ENCODE measurements at regions not wholly inside any gene's neighbourhood (a gene's known extent, or its start where the extent isn't known, plus 50 kb on each side); places are given as distances from the start of the nearest gene placed in this dataset.
"Not testable (repeated sequence)": the region's sequence is repeated elsewhere in the genome, so short reads cannot be mapped to it uniquely, and the experiment has no call there.

- DNase-seq (ENCODE audit: low read depth), result no peak
Observed at GRCh38 chr17:33901085-33901484, 354.0 kb upstream of the CCL2 start.

- no peak for DNase-seq (ENCODE audit: low read depth)
Observed at GRCh38 chr17:33902901-33903449, 352.1 kb upstream of the CCL2 start.

GRCh38 chr17:33904476-33904875, 350.6 kb upstream of the CCL2 start:
- DNase-seq (ENCODE audit: low read depth), result no peak

- no peak for DNase-seq (ENCODE audit: low read depth)
Observed at GRCh38 chr17:33905338-33905800, 349.7 kb upstream of the CCL2 start.

GRCh38 chr17:33908363-33909064, 346.6 kb upstream of the CCL2 start:
- no peak for DNase-seq (ENCODE audit: low read depth)

GRCh38 chr17:33910200-33910857, 344.8 kb upstream of the CCL2 start:
- no peak for DNase-seq (ENCODE audit: low read depth)

- no peak for DNase-seq (ENCODE audit: low read depth)
Observed at GRCh38 chr17:33914125-33914524, 341.0 kb upstream of the CCL2 start.

GRCh38 chr17:33922971-33923370, 332.1 kb upstream of the CCL2 start:
- no peak for DNase-seq (ENCODE audit: low read depth)

- DNase-seq (ENCODE audit: low read depth), result no peak
Observed at GRCh38 chr17:33924104-33924503, 331.0 kb upstream of the CCL2 start.

- DNase-seq (ENCODE audit: low read depth), result no peak
Observed at GRCh38 chr17:33925649-33926048, 329.4 kb upstream of the CCL2 start.

- no peak for DNase-seq (ENCODE audit: low read depth)
Observed at GRCh38 chr17:33927732-33928133, 327.4 kb upstream of the CCL2 start.

GRCh38 chr17:33929181-33929724, 325.8 kb upstream of the CCL2 start:
- DNase-seq (ENCODE audit: low read depth), result no peak

- DNase-seq (ENCODE audit: low read depth), result not testable (repeated sequence)
Observed at GRCh38 chr17:33931148-33931814, 323.8 kb upstream of the CCL2 start.

GRCh38 chr17:33932996-33933395, 322.1 kb upstream of the CCL2 start:
- DNase-seq (ENCODE audit: low read depth), result no peak

- no peak for DNase-seq (ENCODE audit: low read depth)
Observed at GRCh38 chr17:33933576-33933975, 321.5 kb upstream of the CCL2 start.

- no peak for DNase-seq (ENCODE audit: low read depth)
Observed at GRCh38 chr17:33934696-33935095, 320.4 kb upstream of the CCL2 start.

- DNase-seq (ENCODE audit: low read depth), result no peak
Observed at GRCh38 chr17:33935822-33936221, 319.3 kb upstream of the CCL2 start.

GRCh38 chr17:33936764-33937163, 318.3 kb upstream of the CCL2 start:
- DNase-seq (ENCODE audit: low read depth), result no peak

- no peak for DNase-seq (ENCODE audit: low read depth)
Observed at GRCh38 chr17:33939959-33940358, 315.1 kb upstream of the CCL2 start.

- DNase-seq (ENCODE audit: low read depth), result no peak
Observed at GRCh38 chr17:33940769-33941370, 314.2 kb upstream of the CCL2 start.

- no peak for DNase-seq (ENCODE audit: low read depth)
Observed at GRCh38 chr17:33941744-33942143, 313.3 kb upstream of the CCL2 start.

GRCh38 chr17:33942414-33942813, 312.7 kb upstream of the CCL2 start:
- no peak for DNase-seq (ENCODE audit: low read depth)
